HG02885 (cell line): ENCODE measurements at regions not wholly inside any gene's neighbourhood (a gene's known extent, or its start where the extent isn't known, plus 50 kb on each side); places are given as distances from the start of the nearest gene placed in this dataset.

Experiments
- ATAC-seq: cut with Tn5 transposase; IDR thresholded peaks from one replicate; pipeline ENCODE4 v1.9.1; 2021; ENCODE audit warnings: mild to moderate bottlenecking; ENCODE audit not compliant: unreplicated experiment, poor library complexity

GRCh38 chr17:79169861-79170260, 95.2 kb downstream of the ENGASE start:
- no peak for ATAC-seq

DNA sequence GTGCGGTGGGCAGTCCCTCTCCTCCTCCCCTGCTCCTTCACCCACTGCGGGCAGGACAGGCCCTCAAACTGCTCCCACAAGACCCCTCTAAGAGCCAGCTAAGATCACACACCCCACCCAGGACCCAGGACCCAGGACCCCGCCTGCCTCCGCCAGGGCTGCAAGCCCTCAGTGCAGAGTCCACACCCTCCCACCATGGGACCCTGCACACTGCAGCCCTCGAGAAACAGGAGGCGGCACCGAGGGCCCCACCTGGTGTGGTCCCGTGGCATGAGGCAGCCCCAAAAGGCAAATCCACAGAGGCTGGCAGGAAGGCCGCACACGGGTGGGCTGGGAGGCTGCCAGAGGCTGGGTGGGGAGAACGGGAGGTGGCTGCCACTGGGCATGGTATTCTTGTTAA, 94.7 kb downstream of the ENGASE start:
- no peak for ATAC-seq

DNA sequence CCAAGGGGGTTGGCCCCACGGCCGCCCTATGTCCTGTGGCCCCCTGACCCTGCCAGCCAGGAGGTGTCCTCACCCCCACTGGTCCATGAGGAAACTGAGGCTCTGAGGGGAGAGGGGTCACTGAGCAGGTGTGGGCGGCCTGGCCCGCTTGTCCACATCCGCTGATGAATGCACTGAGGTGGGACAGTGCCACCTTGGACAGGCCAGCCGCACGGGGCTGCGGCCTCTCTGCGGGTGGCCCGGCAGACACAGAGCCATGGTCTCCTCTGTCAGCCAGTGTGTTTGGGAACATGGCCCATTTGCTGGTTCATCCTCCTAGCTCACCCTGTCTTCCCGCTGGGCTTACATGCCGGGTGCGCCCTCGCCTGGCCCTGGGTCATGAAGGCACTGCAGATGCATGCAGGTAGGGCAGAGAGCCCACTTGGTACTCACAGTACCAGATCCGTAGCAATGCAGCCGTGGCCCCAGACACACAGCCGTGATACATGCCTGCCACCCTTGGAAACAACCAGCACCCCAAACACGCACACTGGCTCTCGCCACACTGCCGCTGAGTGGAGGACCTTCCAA, 93.9 kb downstream of the ENGASE start:
- no peak for ATAC-seq

- no peak for ATAC-seq
Measured at GRCh38 chr17:79167486-79167885, 92.9 kb downstream of the ENGASE start.

DNA sequence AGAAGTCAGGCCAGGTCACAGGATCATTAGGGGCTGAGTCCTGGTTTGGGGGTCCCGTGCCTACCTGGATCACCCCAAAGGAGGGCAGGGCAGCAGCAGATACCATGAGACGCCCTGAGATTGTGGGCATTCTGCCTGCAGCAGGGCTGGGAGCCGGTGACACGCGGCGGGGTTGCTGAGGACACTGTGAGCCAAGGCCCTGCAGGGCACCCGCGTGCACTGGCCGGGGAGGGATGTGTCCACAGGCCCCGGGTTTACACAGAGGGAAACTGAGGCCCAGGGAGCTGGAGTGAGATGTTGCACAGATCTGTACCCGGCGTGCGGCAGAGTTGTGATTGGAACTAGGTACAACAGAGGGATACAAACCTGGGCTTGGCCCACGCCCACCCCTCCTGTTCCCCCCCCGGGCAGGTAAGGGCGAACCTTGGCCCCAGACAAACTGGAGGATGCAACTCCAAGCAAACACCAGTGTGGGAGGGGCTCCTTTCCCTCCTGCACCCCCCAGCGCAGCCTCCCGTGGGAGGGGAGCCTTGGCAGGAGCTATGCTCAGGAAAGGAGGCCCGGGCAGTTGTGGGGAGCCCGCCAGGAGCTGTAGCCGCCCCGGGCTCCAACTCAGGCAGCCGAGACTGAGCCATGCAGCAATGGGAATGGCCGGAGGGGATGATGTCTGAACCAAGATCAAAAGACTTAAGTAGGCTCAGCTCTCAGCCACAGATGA, 91.3 kb downstream of the ENGASE start:
- ATAC-seq = no peak

- no peak for ATAC-seq
Measured at GRCh38 chr17:79164913-79165695, 90.5 kb downstream of the ENGASE start.

DNA sequence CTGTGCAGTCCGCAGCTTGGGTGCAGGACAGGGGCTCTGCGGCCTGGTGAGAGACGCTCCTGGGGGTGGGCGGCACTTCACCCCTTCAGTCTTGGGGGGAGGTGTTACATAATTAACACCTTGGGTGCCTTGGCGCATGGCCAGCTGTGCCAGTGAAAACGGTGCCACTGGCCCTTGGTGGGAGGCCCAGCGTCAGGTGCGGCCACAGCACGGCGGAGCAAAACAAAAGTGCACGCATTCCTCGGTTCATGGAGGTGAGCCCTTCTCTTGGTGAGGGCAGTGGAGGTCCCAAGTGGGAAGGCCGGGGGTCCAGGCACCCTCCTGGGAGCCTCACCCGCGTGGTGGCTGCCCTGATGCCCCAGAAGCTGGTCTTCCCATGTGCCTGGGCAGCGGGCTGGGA, 89.8 kb downstream of the ENGASE start:
- no peak for ATAC-seq

DNA sequence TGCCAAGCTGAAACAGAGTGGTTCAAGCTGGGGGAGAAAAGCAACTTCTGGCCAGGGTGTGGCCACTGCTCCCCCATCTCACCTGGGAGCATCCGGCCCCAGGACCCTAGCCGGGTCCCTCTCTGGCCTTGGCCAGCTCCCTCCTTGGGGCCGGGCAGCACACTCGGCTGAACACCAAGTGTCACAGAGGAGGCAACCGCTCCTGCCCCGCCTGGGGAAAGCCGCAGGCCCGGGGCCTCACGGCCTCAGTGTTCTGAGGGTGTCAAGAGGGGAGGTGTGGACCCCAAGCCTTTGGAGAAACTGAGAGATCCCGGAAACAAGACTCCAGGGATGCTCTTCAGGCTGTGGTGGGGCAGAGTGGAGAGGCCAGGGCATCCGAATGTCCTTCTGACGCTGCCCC, 88.4 kb downstream of the ENGASE start:
- ATAC-seq = no peak

DNA sequence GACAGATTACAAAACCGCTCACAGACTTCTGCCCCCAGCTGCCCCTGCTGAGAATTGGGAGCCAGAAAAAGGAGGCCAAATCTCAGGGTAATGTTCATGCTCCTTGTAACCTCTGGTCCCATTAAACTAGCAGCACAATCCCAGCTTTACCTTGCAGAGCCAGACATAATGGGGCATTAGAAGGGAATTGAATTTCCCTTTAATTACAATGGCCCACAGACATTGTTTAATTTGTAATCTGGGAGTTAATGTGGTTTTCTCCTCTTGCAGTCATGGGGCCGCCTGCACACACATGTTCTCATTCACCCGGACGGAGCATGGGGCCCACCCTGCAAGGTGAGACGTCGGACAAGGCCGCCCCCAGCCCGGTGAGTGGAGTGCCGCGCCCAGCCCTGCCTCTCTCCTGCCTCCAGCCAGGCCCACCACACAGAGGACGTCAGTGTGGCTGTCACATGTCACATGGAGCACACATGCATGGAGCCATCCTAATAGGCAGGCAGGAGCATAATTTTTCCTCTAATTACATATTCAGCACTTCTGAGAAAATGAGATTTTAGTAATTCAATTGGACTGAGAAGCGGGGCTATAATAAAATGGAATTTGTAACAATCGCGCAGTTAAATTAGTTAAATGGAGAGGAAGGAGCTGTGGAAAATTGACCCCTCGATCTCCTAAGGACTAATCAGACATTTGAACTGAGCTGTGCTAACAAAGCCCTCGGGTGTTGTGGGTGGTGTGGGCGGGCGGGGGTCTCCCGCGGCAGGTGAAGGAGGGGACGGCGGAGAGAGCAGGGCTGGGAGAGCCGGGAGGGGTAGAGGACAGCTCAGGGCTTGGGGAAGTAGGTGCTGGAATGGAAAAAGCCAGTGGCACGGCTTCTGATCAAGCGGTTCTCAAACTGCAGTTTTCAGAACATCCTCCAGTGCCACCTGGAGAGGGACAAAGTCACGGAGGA, 87.7 kb downstream of the ENGASE start:
- no peak for ATAC-seq

- no peak for ATAC-seq
Measured at GRCh38 chr17:79160980-79161636, 86.5 kb downstream of the ENGASE start.

GRCh38 chr17:79159926-79160325, 85.3 kb downstream of the ENGASE start:
- ATAC-seq = no peak

DNA sequence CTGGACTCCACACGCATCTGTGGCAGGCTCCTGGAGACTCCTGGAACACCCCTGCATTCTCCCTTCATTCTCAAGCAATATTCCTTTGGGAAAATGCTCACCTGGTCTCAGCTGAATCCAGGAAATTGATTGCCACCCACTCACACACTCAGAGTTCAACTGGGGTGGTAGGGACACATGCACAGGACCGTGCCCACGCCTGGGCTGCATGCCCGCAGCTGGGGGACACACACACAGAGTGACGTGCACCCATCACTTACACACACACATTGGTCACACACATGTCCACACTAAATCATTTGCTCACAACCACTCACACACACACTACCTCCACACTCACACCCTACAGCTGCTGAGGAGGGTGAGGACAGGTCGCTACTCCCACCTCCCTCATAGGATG, 84.8 kb downstream of the ENGASE start:
- ATAC-seq = no peak

DNA sequence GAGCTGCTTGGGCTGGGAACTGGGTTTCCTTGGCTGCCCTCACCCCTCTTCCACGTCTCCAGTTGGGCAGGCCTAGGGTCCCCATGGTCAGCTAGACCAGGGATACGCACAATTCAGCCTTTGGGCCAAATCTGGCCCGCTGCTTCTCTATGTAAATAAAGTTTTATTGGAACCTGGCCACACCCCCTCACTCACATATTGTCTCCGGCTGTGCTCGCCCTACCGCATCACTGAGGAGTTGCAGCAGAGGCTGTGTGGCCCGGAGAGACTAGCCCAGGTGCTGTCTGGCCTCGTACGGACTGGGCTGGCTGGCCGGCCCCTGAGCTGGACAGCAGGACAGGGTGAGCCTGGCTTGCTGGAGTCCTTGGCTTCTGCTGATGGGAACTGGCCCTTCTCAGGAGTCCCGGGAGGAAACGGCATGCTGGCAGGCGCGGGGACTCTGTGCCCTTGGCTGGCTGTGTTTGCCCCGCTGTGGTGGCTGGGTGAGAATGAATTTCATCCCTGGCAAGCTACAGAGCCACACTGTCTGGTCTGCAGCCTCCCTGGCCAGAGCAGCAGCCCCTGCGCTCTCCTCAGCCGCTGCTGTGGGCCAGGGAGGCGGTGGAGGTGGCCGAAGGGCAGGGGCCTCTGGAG, 82.0 kb downstream of the ENGASE start:
- no peak for ATAC-seq

GRCh38 chr17:79155701-79156100, 81.1 kb downstream of the ENGASE start:
- no peak for ATAC-seq

- ATAC-seq = no peak
Measured at GRCh38 chr17:79154951-79155585, 80.4 kb downstream of the ENGASE start.

DNA sequence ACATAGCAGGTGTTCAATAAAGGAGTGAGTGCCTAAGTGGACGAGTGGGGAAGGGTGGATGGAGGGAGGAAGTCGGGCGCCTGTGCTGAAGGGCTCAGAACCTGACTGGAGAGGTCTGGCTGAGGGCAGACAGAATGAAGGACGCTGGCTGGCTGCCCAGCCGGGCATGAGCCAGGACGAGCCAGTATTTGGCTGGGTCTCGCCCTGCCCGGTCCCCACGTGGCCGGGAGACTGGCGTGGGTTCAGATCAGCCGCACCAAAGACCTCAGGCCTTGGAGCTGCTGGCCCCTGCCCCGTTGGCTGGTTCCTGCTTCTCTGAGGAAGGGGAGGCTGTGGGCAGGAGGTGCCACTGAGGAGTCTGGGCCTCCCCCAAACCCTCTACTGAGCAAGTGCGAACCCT, 79.8 kb downstream of the ENGASE start:
- no peak for ATAC-seq

GRCh38 chr17:79153367-79154130, 78.9 kb downstream of the ENGASE start:
- no peak for ATAC-seq

DNA sequence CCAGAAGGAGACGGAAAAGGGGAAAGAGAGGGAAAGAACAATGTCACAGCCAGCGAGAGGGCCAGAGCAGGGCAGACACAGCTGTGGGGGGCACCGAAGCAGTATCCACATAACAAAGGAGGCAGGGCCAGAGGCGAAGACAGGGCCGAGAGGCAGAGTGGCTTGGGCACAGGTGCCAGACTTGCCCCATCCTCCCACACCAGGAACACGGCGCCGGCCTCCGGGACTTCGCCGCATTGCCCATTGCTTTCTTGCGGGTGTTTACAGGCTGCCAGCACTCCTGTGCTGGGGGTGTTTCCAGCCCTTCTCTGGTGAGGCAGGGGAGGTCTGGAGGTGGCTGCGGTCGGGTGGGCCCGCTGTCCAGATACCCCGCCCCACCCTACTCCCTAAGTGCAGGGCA, 78.0 kb downstream of the ENGASE start:
- ATAC-seq = no peak
